HEK293 (cell line): ENCODE measurements at regions not wholly inside any gene's neighbourhood (a gene's known extent, or its start where the extent isn't known, plus 50 kb on each side); places are given as distances from the start of the nearest gene placed in this dataset.

Experiments
- CTCF ChIA-PET: fragments of 350-600 bp; formaldehyde crosslinking; extraction: SDS; loops from one replicate; lab custom pipeline; 2021; ENCODE audit warnings: antibody characterized with exemption; lab: Yijun Ruan, JAX
- POLR2A ChIA-PET: fragments of 300-600 bp; formaldehyde crosslinking; extraction: SDS; loops from one replicate; lab custom pipeline; 2020; ENCODE audit warnings: antibody characterized with exemption, inconsistent platforms; lab: Yijun Ruan, JAX
- H3K27ac ChIP-seq: fragments of 200-500 bp; sonication (Bioruptor generic); 2 replicates; pipeline ENCODE4 v1.5.1; 2014; ENCODE audit warnings: low read depth, low read length, control low read depth, inconsistent platforms; ENCODE audit errors: extremely low read depth
- H3K36me3 ChIP-seq, 2 experiments: fragments of 200-500 bp in 1 of 2; sonication (Bioruptor generic) in 1 of 2; 1 replicate in 1 of 2; 2 replicates in 1 of 2; pipeline ENCODE4 v1.5.1; 2014 to 2017; ENCODE audit warnings: inconsistent platforms in 2 of 2, low read length in 2 of 2; ENCODE audit not compliant: control insufficient read depth in 2 of 2, insufficient read depth in 1 of 2
- H3K4me1 ChIP-seq: fragments of 200-500 bp; sonication (Bioruptor generic); 2 replicates; pipeline ENCODE4 v1.5.1; 2014; ENCODE audit warnings: mild to moderate bottlenecking, low read length, inconsistent platforms; ENCODE audit not compliant: control insufficient read depth, insufficient read depth
- H3K4me3 ChIP-seq: 2 replicates; pipeline ENCODE4 v1.5.1; 2011; ENCODE audit warnings: low read depth, mild to moderate bottlenecking, control low read depth, low read length, moderate library complexity
- H3K9me3 ChIP-seq: fragments of 200-500 bp; sonication (Bioruptor generic); 2 replicates; pipeline ENCODE4 v1.5.1; 2014; ENCODE audit warnings: low read depth, low read length, inconsistent platforms; ENCODE audit not compliant: control insufficient read depth, insufficient read depth
- EGR2 ChIP-seq: fragments of 450-650 bp; formaldehyde crosslinking; IDR thresholded peaks from 2 replicates; pipeline ENCODE4 v1.5.1; 2016; ENCODE audit warnings: low read depth, missing biosample characterization, missing genetic modification characterization
- GFI1B ChIP-seq: fragments of 450-650 bp; formaldehyde crosslinking; IDR thresholded peaks from 2 replicates; pipeline ENCODE4 v1.5.1; 2016; ENCODE audit warnings: missing biosample characterization, missing genetic modification characterization
- IKZF3 ChIP-seq: fragments of 450-650 bp; IDR thresholded peaks from 2 replicates; pipeline ENCODE4 v1.5.0; 2018; ENCODE audit warnings: missing biosample characterization, mild to moderate bottlenecking, missing genetic modification characterization, moderate library complexity
- KLF8 ChIP-seq: fragments of 450-650 bp; formaldehyde crosslinking; IDR thresholded peaks from 2 replicates; pipeline ENCODE4 v1.5.1; 2016; ENCODE audit warnings: missing biosample characterization, missing genetic modification characterization
- KLF9 ChIP-seq: fragments of 450-650 bp; formaldehyde crosslinking; IDR thresholded peaks from 2 replicates; pipeline ENCODE4 v1.5.1; 2016; ENCODE audit warnings: missing biosample characterization, missing genetic modification characterization, low read depth
- MYNN ChIP-seq: fragments of 450-650 bp; formaldehyde crosslinking; IDR thresholded peaks from 2 replicates; pipeline ENCODE4 v1.5.1; 2016; ENCODE audit warnings: missing biosample characterization, missing genetic modification characterization, borderline replicate concordance
- ZBTB8A ChIP-seq: fragments of 450-650 bp; formaldehyde crosslinking; IDR thresholded peaks from 2 replicates; pipeline ENCODE4 v1.5.1; 2016; ENCODE audit warnings: missing biosample characterization, missing genetic modification characterization
- ZFP3 ChIP-seq: fragments of 450-650 bp; formaldehyde crosslinking; IDR thresholded peaks from 2 replicates; pipeline ENCODE4 v1.5.1; 2016; ENCODE audit warnings: low read depth, missing biosample characterization, missing genetic modification characterization
- ZNF138 ChIP-seq: fragments of 450-650 bp; formaldehyde crosslinking; IDR thresholded peaks from 2 replicates; pipeline ENCODE4 v1.5.1; 2016; ENCODE audit warnings: missing biosample characterization, missing genetic modification characterization, borderline replicate concordance
- ZNF221 ChIP-seq: fragments of 450-650 bp; formaldehyde crosslinking; IDR thresholded peaks from 2 replicates; pipeline ENCODE4 v1.5.1; 2017; ENCODE audit warnings: missing biosample characterization, missing genetic modification characterization, borderline replicate concordance
- ZNF366 ChIP-seq: fragments of 450-650 bp; formaldehyde crosslinking; conservative IDR thresholded peaks from 2 replicates; pipeline ENCODE4 v1.5.1; 2016; ENCODE audit warnings: missing biosample characterization, missing genetic modification characterization
- ZNF501 ChIP-seq: fragments of 450-650 bp; formaldehyde crosslinking; IDR thresholded peaks from 2 replicates; pipeline ENCODE4 v1.5.1; 2016; ENCODE audit warnings: missing biosample characterization, missing genetic modification characterization
- ZNF548 ChIP-seq: fragments of 450-650 bp; formaldehyde crosslinking; IDR thresholded peaks from 2 replicates; pipeline ENCODE4 v1.5.1; 2016; ENCODE audit warnings: missing biosample characterization, missing genetic modification characterization
- ZNF558 ChIP-seq: fragments of 450-650 bp; formaldehyde crosslinking; IDR thresholded peaks from 2 replicates; pipeline ENCODE4 v1.5.1; 2016; ENCODE audit warnings: missing biosample characterization, missing genetic modification characterization
- ZNF621 ChIP-seq: fragments of 450-650 bp; formaldehyde crosslinking; IDR thresholded peaks from 2 replicates; pipeline ENCODE4 v1.5.1; 2017; ENCODE audit warnings: missing biosample characterization, missing genetic modification characterization
- TF ChIP-seq, protein P1 (sequence below): fragments of 450-650 bp; formaldehyde crosslinking; IDR thresholded peaks from 2 replicates; pipeline ENCODE4 v1.5.1; 2016; ENCODE audit warnings: missing biosample characterization, missing genetic modification characterization
- TF ChIP-seq, protein P2 (sequence below): fragments of 450-650 bp; formaldehyde crosslinking; IDR thresholded peaks from 2 replicates; pipeline ENCODE4 v1.5.1; 2017; ENCODE audit warnings: missing biosample characterization, missing genetic modification characterization
- TF ChIP-seq, protein P3 (sequence below): fragments of 450-650 bp; formaldehyde crosslinking; conservative IDR thresholded peaks from 2 replicates; pipeline ENCODE4 v1.5.1; 2016; ENCODE audit warnings: low read depth, missing biosample characterization, missing genetic modification characterization
- TF ChIP-seq, protein P4 (sequence below): fragments of 450-650 bp; formaldehyde crosslinking; IDR thresholded peaks from 2 replicates; pipeline ENCODE4 v1.5.1; 2016; ENCODE audit warnings: missing biosample characterization, missing genetic modification characterization
- TF ChIP-seq, protein P5 (sequence below): fragments of 450-650 bp; formaldehyde crosslinking; IDR thresholded peaks from 2 replicates; pipeline ENCODE4 v1.5.1; 2016; ENCODE audit warnings: missing biosample characterization, missing genetic modification characterization

DNA sequence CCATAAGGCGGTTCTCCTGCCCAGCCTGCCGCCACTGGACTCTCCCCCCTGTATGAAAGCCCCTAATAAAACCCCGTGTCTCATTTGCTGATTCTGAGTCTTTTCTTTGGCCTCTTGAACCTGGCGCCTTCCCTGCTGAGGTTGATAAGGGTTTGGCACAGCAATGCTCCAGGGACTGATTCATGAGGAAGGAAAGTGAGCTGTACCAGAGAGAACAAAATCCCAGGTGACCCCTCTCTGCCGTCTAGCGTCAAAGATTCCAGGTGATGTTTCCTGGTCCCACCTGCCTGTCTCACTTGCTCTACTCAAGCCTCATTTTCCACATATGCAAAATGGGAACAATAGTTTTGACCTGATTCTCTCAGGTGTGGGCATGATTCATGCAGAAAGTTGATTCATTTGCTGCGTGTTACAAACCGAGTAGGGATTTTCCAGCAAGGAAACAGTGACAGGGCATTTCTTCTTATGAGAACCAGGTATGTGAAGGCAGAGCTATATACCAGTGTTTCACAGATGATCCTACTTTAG lies 730.6 kb upstream of the IGFBP3 start (continued):
- TF ChIP-seq ZNF558 (tag by site-specific recombination) = no peak
- TF ChIP-seq GFI1B = no peak
- no peak for TF ChIP-seq ZNF221
- TF ChIP-seq, protein P1, sequence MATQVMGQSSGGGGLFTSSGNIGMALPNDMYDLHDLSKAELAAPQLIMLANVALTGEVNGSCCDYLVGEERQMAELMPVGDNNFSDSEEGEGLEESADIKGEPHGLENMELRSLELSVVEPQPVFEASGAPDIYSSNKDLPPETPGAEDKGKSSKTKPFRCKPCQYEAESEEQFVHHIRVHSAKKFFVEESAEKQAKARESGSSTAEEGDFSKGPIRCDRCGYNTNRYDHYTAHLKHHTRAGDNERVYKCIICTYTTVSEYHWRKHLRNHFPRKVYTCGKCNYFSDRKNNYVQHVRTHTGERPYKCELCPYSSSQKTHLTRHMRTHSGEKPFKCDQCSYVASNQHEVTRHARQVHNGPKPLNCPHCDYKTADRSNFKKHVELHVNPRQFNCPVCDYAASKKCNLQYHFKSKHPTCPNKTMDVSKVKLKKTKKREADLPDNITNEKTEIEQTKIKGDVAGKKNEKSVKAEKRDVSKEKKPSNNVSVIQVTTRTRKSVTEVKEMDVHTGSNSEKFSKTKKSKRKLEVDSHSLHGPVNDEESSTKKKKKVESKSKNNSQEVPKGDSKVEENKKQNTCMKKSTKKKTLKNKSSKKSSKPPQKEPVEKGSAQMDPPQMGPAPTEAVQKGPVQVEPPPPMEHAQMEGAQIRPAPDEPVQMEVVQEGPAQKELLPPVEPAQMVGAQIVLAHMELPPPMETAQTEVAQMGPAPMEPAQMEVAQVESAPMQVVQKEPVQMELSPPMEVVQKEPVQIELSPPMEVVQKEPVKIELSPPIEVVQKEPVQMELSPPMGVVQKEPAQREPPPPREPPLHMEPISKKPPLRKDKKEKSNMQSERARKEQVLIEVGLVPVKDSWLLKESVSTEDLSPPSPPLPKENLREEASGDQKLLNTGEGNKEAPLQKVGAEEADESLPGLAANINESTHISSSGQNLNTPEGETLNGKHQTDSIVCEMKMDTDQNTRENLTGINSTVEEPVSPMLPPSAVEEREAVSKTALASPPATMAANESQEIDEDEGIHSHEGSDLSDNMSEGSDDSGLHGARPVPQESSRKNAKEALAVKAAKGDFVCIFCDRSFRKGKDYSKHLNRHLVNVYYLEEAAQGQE (tag by site-specific recombination) = no peak
- no peak for TF ChIP-seq ZNF621 (tag by site-specific recombination)
- no peak for TF ChIP-seq ZFP3 (tag by site-specific recombination)
- no peak for TF ChIP-seq ZNF548 (tag by site-specific recombination)
- TF ChIP-seq ZBTB8A (tag by site-specific recombination) = no peak
- TF ChIP-seq ZNF366 (tag by site-specific recombination) = no peak
- TF ChIP-seq, all 188 proteins: peak for 0

DNA sequence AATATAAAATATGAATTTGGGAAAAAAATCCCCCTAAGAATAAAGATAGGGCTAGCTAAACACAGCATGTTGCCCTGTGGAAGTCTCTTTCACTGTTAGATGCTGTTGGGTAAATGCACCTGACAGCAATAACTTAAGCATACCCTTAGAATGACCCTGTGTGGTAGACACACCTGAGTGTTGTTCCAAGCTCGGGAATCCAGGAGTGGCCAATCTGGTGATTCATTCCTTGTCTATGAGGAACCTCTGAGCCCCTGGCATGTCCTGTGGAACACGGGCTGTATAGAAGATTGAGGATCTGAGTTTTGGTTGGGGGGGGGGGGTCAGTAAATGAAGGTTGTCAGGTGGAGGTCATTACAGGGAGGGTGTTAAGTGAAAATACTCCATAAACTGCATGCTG lies 730.0 kb upstream of the IGFBP3 start:
- Histone ChIP-seq H3K4me3 (no peak overlapping the region), H3K9me3 (no peaks in the 10 kb centered on the region), H3K4me1 (no peaks in the 10 kb centered on the region), H3K36me3 (no peaks in the 10 kb centered on the region), H3K27ac (no peak overlapping the region)
- TF ChIP-seq, protein P2, sequence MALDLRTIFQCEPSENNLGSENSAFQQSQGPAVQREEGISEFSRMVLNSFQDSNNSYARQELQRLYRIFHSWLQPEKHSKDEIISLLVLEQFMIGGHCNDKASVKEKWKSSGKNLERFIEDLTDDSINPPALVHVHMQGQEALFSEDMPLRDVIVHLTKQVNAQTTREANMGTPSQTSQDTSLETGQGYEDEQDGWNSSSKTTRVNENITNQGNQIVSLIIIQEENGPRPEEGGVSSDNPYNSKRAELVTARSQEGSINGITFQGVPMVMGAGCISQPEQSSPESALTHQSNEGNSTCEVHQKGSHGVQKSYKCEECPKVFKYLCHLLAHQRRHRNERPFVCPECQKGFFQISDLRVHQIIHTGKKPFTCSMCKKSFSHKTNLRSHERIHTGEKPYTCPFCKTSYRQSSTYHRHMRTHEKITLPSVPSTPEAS (tag by site-specific recombination) = no peak
- TF ChIP-seq, protein P3, sequence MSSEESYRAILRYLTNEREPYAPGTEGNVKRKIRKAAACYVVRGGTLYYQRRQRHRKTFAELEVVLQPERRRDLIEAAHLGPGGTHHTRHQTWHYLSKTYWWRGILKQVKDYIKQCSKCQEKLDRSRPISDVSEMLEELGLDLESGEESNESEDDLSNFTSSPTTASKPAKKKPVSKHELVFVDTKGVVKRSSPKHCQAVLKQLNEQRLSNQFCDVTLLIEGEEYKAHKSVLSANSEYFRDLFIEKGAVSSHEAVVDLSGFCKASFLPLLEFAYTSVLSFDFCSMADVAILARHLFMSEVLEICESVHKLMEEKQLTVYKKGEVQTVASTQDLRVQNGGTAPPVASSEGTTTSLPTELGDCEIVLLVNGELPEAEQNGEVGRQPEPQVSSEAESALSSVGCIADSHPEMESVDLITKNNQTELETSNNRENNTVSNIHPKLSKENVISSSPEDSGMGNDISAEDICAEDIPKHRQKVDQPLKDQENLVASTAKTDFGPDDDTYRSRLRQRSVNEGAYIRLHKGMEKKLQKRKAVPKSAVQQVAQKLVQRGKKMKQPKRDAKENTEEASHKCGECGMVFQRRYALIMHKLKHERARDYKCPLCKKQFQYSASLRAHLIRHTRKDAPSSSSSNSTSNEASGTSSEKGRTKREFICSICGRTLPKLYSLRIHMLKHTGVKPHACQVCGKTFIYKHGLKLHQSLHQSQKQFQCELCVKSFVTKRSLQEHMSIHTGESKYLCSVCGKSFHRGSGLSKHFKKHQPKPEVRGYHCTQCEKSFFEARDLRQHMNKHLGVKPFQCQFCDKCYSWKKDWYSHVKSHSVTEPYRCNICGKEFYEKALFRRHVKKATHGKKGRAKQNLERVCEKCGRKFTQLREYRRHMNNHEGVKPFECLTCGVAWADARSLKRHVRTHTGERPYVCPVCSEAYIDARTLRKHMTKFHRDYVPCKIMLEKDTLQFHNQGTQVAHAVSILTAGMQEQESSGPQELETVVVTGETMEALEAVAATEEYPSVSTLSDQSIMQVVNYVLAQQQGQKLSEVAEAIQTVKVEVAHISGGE = no peak
- TF ChIP-seq ZNF138 (tag by site-specific recombination) (no peak), KLF8 (tag by site-specific recombination) (no peak)
- TF ChIP-seq, protein P4, sequence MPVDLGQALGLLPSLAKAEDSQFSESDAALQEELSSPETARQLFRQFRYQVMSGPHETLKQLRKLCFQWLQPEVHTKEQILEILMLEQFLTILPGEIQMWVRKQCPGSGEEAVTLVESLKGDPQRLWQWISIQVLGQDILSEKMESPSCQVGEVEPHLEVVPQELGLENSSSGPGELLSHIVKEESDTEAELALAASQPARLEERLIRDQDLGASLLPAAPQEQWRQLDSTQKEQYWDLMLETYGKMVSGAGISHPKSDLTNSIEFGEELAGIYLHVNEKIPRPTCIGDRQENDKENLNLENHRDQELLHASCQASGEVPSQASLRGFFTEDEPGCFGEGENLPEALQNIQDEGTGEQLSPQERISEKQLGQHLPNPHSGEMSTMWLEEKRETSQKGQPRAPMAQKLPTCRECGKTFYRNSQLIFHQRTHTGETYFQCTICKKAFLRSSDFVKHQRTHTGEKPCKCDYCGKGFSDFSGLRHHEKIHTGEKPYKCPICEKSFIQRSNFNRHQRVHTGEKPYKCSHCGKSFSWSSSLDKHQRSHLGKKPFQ (tag by site-specific recombination) = no peak
- CTCF ChIA-PET = no interaction called here
- POLR2A ChIA-PET = no interaction called here

DNA sequence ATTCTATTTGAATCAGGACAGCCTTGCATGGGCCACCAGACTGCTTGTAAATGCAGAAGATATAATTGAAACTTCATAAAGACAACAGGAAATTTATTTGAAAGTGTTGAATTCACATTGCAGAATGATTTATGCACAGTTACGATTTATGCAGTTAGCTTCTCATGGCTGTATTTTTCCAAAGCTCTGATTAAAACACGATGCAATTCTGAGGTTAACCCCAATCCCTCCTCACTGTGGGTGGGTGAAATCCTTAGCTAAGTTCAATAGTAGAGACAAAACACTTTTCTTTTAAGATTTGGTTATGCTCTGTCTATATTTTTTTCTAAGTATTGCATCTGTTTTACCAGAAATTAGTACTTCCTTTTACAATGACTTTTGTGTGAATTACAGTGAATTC lies 728.8 kb upstream of the IGFBP3 start:
- Histone ChIP-seq H3K27ac (no peak overlapping the region), H3K4me3 (no peak overlapping the region), H3K4me1 (no peaks in the 10 kb centered on the region), H3K9me3 (no peaks in the 10 kb centered on the region), H3K36me3 (no peaks in the 10 kb centered on the region)
- no peak for TF ChIP-seq EGR2 (tag by site-specific recombination)
- TF ChIP-seq IKZF3 (tag by site-specific recombination) = no peak
- no peak for TF ChIP-seq KLF9 (tag by site-specific recombination)
- no peak for TF ChIP-seq MYNN (tag by site-specific recombination)
- TF ChIP-seq, protein P5, sequence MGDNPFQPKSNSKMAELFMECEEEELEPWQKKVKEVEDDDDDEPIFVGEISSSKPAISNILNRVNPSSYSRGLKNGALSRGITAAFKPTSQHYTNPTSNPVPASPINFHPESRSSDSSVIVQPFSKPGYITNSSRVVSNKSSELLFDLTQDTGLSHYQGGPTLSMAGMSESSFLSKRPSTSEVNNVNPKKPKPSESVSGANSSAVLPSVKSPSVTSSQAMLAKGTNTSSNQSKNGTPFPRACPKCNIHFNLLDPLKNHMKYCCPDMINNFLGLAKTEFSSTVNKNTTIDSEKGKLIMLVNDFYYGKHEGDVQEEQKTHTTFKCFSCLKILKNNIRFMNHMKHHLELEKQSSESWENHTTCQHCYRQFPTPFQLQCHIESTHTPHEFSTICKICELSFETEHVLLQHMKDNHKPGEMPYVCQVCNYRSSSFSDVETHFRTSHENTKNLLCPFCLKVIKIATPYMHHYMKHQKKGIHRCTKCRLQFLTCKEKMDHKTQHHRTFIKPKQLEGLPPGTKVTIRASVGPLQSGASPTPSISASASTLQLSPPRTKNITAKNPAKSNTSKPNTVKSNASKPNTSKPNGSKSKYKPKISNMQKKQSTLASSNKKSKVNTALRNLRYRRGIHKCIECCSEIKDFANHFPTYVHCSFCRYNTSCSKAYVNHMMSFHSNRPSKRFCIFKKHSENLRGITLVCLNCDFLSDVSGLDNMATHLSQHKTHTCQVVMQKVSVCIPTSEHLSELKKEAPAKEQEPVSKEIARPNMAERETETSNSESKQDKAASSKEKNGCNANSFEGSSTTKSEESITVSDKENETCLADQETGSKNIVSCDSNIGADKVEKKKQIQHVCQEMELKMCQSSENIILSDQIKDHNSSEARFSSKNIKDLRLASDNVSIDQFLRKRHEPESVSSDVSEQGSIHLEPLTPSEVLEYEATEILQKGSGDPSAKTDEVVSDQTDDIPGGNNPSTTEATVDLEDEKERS (tag by site-specific recombination) = no peak
- TF ChIP-seq ZNF501 (tag by site-specific recombination) = no peak
- POLR2A ChIA-PET = no interaction called here
- CTCF ChIA-PET = no interaction called here
